OCI-LY1 (cell line): ENCODE measurements at regions not wholly inside any gene's neighbourhood (a gene's known extent, or its start where the extent isn't known, plus 50 kb on each side); places are given as distances from the start of the nearest gene placed in this dataset.

ENCODE experiments used
- H2AFZ ChIP-seq: fragments of 200-600 bp; sonication (generic), shearing (Covaris generic); 2 replicates; pipeline ENCODE4 v1.6.0; 2014; ENCODE audit warnings: antibody characterized with exemption, mild to moderate bottlenecking, low read length
- H3F3A ChIP-seq: fragments of 200-600 bp; sonication (generic), shearing (Covaris generic); 2 replicates; pipeline ENCODE4 v1.6.0; 2014; ENCODE audit warnings: mild to moderate bottlenecking, antibody characterized with exemption, low read length, moderate library complexity; ENCODE audit not compliant: insufficient read depth
- H3K27ac ChIP-seq: fragments of 200-600 bp; sonication (generic); 2 replicates; pipeline ENCODE4 v1.5.1; 2014; ENCODE audit warnings: low read length, mixed run types, mild to moderate bottlenecking, low read depth; ENCODE audit not compliant: poor library complexity, severe bottlenecking
- H3K27me3 ChIP-seq: fragments of 200-600 bp; sonication (generic); 2 replicates; pipeline ENCODE4 v1.6.0; 2014; ENCODE audit warnings: antibody characterized with exemption, mild to moderate bottlenecking, low read length, moderate library complexity; ENCODE audit not compliant: insufficient read depth
- H3K36me3 ChIP-seq: fragments of 200-600 bp; sonication (generic); 2 replicates; pipeline ENCODE4 v1.6.1; 2014; ENCODE audit warnings: mild to moderate bottlenecking, antibody characterized with exemption, low read length, moderate library complexity, mixed read lengths; ENCODE audit not compliant: insufficient read depth
- H3K4me1 ChIP-seq: fragments of 200-600 bp; sonication (generic); 2 replicates; pipeline ENCODE4 v1.5.1; 2014; ENCODE audit warnings: mild to moderate bottlenecking, low read length, moderate library complexity; ENCODE audit not compliant: insufficient read depth, severe bottlenecking
- H3K4me2 ChIP-seq: fragments of 200-600 bp; sonication (generic), shearing (Covaris generic); 2 replicates; pipeline ENCODE4 v1.6.1; 2014; ENCODE audit warnings: low read length
- H3K4me3 ChIP-seq: fragments of 200-600 bp; sonication (generic); 2 replicates; pipeline ENCODE4 v1.5.1; 2014; ENCODE audit warnings: low read length, low read depth, mild to moderate bottlenecking, mixed read lengths; ENCODE audit not compliant: poor library complexity, severe bottlenecking
- H3K79me2 ChIP-seq: fragments of 200-600 bp; shearing (Covaris generic); 2 replicates; pipeline ENCODE4 v1.6.1; 2016; ENCODE audit warnings: mixed run types, low read length, mixed read lengths; ENCODE audit not compliant: insufficient read depth
- H3K9ac ChIP-seq: fragments of 200-600 bp; sonication (generic), shearing (Covaris generic); 2 replicates; pipeline ENCODE4 v1.6.1; 2014; ENCODE audit warnings: mild to moderate bottlenecking, low read length, mixed read lengths
- H3K9me2 ChIP-seq: fragments of 200-600 bp; sonication (generic), shearing (Covaris generic); 2 replicates; pipeline ENCODE4 v1.6.1; 2014; ENCODE audit warnings: low read depth, mild to moderate bottlenecking, low read length, mixed read lengths
- H3K9me3 ChIP-seq: fragments of 200-600 bp; shearing (Covaris generic); 2 replicates; pipeline ENCODE4 v1.6.1; 2014; ENCODE audit warnings: low read length, mixed read lengths
- H4K20me1 ChIP-seq: fragments of 200-600 bp; sonication (generic), shearing (Covaris generic); 2 replicates; pipeline ENCODE4 v1.6.0; 2016; ENCODE audit warnings: mild to moderate bottlenecking, low read length; ENCODE audit not compliant: insufficient read depth
- EZH2 ChIP-seq: fragments of 200-600 bp; sonication (generic), shearing (Covaris generic); IDR thresholded peaks from 2 replicates; pipeline ENCODE4 v1.8.0; 2017; ENCODE audit warnings: borderline replicate concordance, mixed run types, mild to moderate bottlenecking, antibody characterized with exemption, low read length, moderate library complexity, mixed read lengths
- TF ChIP-seq, protein P1 (sequence below): fragments of 200-600 bp; sonication (generic), shearing (Covaris generic); IDR thresholded peaks from 2 replicates; pipeline ENCODE4 v1.5.1; 2017; ENCODE audit warnings: mild to moderate bottlenecking, antibody characterized with exemption, low read length, moderate library complexity, mixed read lengths

DNA sequence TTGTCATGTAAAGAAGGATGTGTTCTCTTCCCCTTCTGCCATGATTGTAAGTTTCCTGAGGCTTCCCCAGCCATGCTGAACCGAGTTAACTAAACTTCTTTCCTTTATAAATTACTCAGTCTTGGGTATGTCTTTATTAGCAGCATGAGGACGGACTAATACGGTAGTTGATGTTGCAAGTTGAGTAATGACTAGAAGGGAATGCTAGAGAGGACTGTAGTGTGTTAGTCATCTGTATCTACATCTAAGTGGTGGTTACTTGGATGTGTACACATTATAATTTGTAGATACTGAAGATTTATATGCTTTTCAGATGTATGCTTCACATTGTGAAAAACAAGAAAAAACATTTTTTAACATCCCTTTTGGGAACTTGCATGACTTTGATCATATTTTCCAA lies 244.6 kb downstream of the POLR1F start:
- Histone ChIP-seq H3K9me3 (no peaks in the 10 kb centered on the region), H3K4me3 (no peak overlapping the region), H3K9ac (no peak overlapping the region), H4K20me1 (no peaks in the 10 kb centered on the region), H3K36me3 (no peaks in the 10 kb centered on the region), H2AFZ (no peak overlapping the region), H3F3A (no peaks in the 10 kb centered on the region), H3K4me1 (no peaks in the 10 kb centered on the region), H3K79me2 (no peaks in the 10 kb centered on the region), H3K9me2 (no peaks in the 10 kb centered on the region), H3K27me3 (no peaks in the 10 kb centered on the region), H3K4me2 (no peak overlapping the region), H3K27ac (no peak overlapping the region)
- TF ChIP-seq, protein P1, sequence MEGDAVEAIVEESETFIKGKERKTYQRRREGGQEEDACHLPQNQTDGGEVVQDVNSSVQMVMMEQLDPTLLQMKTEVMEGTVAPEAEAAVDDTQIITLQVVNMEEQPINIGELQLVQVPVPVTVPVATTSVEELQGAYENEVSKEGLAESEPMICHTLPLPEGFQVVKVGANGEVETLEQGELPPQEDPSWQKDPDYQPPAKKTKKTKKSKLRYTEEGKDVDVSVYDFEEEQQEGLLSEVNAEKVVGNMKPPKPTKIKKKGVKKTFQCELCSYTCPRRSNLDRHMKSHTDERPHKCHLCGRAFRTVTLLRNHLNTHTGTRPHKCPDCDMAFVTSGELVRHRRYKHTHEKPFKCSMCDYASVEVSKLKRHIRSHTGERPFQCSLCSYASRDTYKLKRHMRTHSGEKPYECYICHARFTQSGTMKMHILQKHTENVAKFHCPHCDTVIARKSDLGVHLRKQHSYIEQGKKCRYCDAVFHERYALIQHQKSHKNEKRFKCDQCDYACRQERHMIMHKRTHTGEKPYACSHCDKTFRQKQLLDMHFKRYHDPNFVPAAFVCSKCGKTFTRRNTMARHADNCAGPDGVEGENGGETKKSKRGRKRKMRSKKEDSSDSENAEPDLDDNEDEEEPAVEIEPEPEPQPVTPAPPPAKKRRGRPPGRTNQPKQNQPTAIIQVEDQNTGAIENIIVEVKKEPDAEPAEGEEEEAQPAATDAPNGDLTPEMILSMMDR = no peak
- no peak for TF ChIP-seq EZH2

DNA sequence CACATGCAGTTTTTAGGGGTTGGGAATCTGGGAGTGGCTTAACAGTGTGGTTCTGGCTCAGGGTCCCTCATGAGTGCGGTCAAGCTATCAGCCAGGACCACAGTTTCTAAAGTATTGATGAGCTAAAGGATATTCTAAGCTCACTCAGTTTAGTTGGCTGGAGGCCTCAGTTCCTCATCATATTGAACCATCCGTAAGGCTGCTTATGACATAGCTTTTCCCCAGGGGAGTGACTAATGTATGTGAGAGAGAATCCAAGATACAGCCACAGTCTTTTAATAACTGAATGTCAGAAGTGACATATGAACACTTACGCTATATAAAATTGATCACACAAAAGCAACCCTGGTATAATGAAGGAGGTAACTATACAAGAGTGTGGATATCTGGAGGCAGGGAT lies 245.3 kb downstream of the POLR1F start:
- Histone ChIP-seq H3K79me2 (no peaks in the 10 kb centered on the region), H3K4me1 (no peaks in the 10 kb centered on the region), H3F3A (no peaks in the 10 kb centered on the region), H4K20me1 (no peaks in the 10 kb centered on the region), H3K9me3 (no peaks in the 10 kb centered on the region), H3K4me2 (no peak overlapping the region), H2AFZ (no peak overlapping the region), H3K27ac (no peak overlapping the region), H3K4me3 (no peak overlapping the region), H3K27me3 (no peaks in the 10 kb centered on the region), H3K36me3 (no peaks in the 10 kb centered on the region), H3K9me2 (no peaks in the 10 kb centered on the region), H3K9ac (no peak overlapping the region)
- TF ChIP-seq, protein P1 = no peak
- no peak for TF ChIP-seq EZH2

DNA sequence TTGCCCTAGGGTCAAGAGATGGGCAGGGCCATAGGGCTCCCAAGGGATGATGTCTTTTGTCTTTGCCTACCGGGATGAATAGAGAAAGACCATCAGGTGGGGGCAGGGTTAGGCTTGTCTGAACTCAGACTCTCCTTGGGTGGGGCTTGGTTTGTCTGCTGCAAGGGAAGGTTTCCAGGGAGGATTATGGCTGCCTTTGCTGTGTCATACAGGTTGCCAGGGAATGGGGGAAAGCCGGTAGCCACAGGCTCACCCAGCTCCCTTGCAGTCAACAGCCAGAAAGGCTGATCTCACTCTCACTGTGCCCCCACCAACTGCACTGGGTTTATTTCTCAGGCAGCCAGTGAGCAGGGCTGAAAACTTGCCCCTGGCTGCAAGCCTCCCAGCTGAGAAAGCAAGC lies 253.2 kb downstream of the POLR1F start:
- Histone ChIP-seq H3K27me3 (no peaks in the 10 kb centered on the region), H3K4me2 (no peak overlapping the region), H3K4me3 (no peak overlapping the region), H3K79me2 (no peaks in the 10 kb centered on the region), H3K27ac (no peak overlapping the region), H4K20me1 (no peaks in the 10 kb centered on the region), H3F3A (no peaks in the 10 kb centered on the region), H3K9ac (no peak overlapping the region), H3K36me3 (no peaks in the 10 kb centered on the region), H3K9me2 (no peaks in the 10 kb centered on the region), H3K4me1 (no peaks in the 10 kb centered on the region), H2AFZ (no peak overlapping the region), H3K9me3 (no peaks in the 10 kb centered on the region)
- TF ChIP-seq EZH2 = no peak
- TF ChIP-seq, protein P1 = no peak
